MCF 10A (cell line): ENCODE measurements at regions not wholly inside any gene's neighbourhood (a gene's known extent, or its start where the extent isn't known, plus 50 kb on each side); places are given as distances from the start of the nearest gene placed in this dataset.

Experiments
- BruUV-seq: library from RNA; stranded (reverse); fragments of 400-500 nt; replicated peaks from 2 replicates; lab custom pipeline; 2021; lab: Mats Ljungman, UMichigan
- CTCF ChIA-PET: fragments of 300-600 bp; sonication (Branson Sonifier 250); formaldehyde crosslinking; extraction: SDS; loops from one replicate; lab custom pipeline; 2021; ENCODE audit warnings: antibody characterized with exemption, inconsistent platforms; lab: Yijun Ruan, JAX
- POLR2A ChIA-PET: fragments of 300-600, 350-650 bp; sonication (Branson Sonifier 250); formaldehyde crosslinking; extraction: SDS; loops from one replicate; lab custom pipeline; 2020; ENCODE audit warnings: antibody characterized with exemption, inconsistent platforms; lab: Yijun Ruan, JAX
- DNase-seq: peaks from one replicate; pipeline ENCODE4 v3.0.0-alpha.2; 2018; ENCODE audit not compliant: unreplicated experiment
- H3K27ac Mint-ChIP-seq: one replicate; pipeline ENCODE4 v1.8.0; 2022; ENCODE audit warnings: mild to moderate bottlenecking, low read depth, mixed read lengths; ENCODE audit not compliant: unreplicated experiment
- H3K27me3 Mint-ChIP-seq: one replicate; pipeline ENCODE4 v1.8.0; 2022; ENCODE audit warnings: mixed read lengths; ENCODE audit not compliant: insufficient read depth, unreplicated experiment
- H3K36me3 Mint-ChIP-seq: one replicate; pipeline ENCODE4 v1.8.0; 2022; ENCODE audit warnings: mild to moderate bottlenecking, moderate library complexity, mixed read lengths; ENCODE audit not compliant: insufficient read depth, unreplicated experiment
- H3K4me1 Mint-ChIP-seq: one replicate; pipeline ENCODE4 v1.8.0; 2022; ENCODE audit warnings: mixed read lengths; ENCODE audit not compliant: insufficient read depth, unreplicated experiment
- H3K4me3 Mint-ChIP-seq: one replicate; pipeline ENCODE4 v1.8.0; 2022; ENCODE audit warnings: mild to moderate bottlenecking, moderate library complexity, mixed read lengths; ENCODE audit not compliant: unreplicated experiment
- H3K9me3 Mint-ChIP-seq: one replicate; pipeline ENCODE4 v1.8.0; 2022; ENCODE audit warnings: mixed read lengths; ENCODE audit not compliant: unreplicated experiment
- CTCF ChIP-seq: fragments of 200-600 bp; IDR thresholded peaks from one replicate; pipeline ENCODE4 v1.8.0; 2022; ENCODE audit warnings: antibody characterized with exemption, mild to moderate bottlenecking; ENCODE audit not compliant: unreplicated experiment
- intact Hi-C: fragments of 100-400 bp; cut with micrococcal nuclease; formaldehyde crosslinking; loops from 2 replicates; pipeline ENCODE4 v1.14.1; 2022

- H3K9me3 Mint-ChIP-seq: no peaks in the 10 kb centered on the region
- ChIA-PET POLR2A (no interaction called here), CTCF (interaction anchor here (0.6 to 0.7 kb wide), 2 partner anchors 182 to 275 kb away, joined by 3 read pairs; no protein-coding TSS in a partner anchor)
- peaks cover 55% of the 10 kb centered on the region for H3K27me3 Mint-ChIP-seq
- no peak for TF ChIP-seq CTCF
- intact Hi-C loops: loop anchor here (5.0 kb wide), 1 partner anchor 230 kb away; no protein-coding TSS in a partner anchor
- BruUV-seq: no TSS peak
- peak; percentile 26 for DNase-seq
- no peaks in the 10 kb centered on the region for H3K36me3 Mint-ChIP-seq
- H3K4me1 Mint-ChIP-seq: peaks cover 6% of the 10 kb centered on the region
- H3K4me3 Mint-ChIP-seq: no peak overlapping the region
- H3K27ac Mint-ChIP-seq: no peak overlapping the region
Measured at GRCh38 chrX:94057385-94057784, 383.4 kb downstream of the FAM133A start.

GRCh38 chrX:94058728-94059382 lies 384.8 kb downstream of the FAM133A start:
- H3K27ac Mint-ChIP-seq: no peak overlapping the region
- intact Hi-C loops: loop anchor here (1.0 to 5.0 kb wide), 2 partner anchors 185 to 228 kb away; no protein-coding TSS in a partner anchor
- peaks cover 5% of the 10 kb centered on the region for H3K4me1 Mint-ChIP-seq
- peak; percentile 49 for TF ChIP-seq CTCF
- ChIA-PET POLR2A (no interaction called here), CTCF (interaction anchor here (0.7 to 0.9 kb wide), 5 partner anchors 14 to 678 kb away, joined by 3 read pairs; no protein-coding TSS in a partner anchor)
- no peaks in the 10 kb centered on the region for H3K36me3 Mint-ChIP-seq
- peaks cover 53% of the 10 kb centered on the region for H3K27me3 Mint-ChIP-seq
- no peak overlapping the region for H3K4me3 Mint-ChIP-seq
- BruUV-seq: no TSS peak
- DNase-seq: peak; percentile 58
- no peaks in the 10 kb centered on the region for H3K9me3 Mint-ChIP-seq

- Mint-ChIP-seq H3K9me3 (no peaks in the 10 kb centered on the region), H3K4me3 (no peak overlapping the region), H3K27ac (no peak overlapping the region), H3K4me1 (no peaks in the 10 kb centered on the region), H3K27me3 (peaks cover 70% of the 10 kb centered on the region), H3K36me3 (no peaks in the 10 kb centered on the region)
- no peak for DNase-seq
- BruUV-seq: no TSS peak
- ChIA-PET CTCF (no interaction called here), POLR2A (no interaction called here)
- intact Hi-C loops: no loop called here
- no peak for TF ChIP-seq CTCF
Measured at GRCh38 chrX:94065091-94065490, 391.1 kb downstream of the FAM133A start.

- DNase-seq: no peak
- no peaks in the 10 kb centered on the region for H3K36me3 Mint-ChIP-seq
- peaks cover 35% of the 10 kb centered on the region for H3K27me3 Mint-ChIP-seq
- no peak overlapping the region for H3K27ac Mint-ChIP-seq
- ChIA-PET POLR2A (no interaction called here), CTCF (no interaction called here)
- TF ChIP-seq CTCF: no peak
- intact Hi-C loops: no loop called here
- peaks cover 4% of the 10 kb centered on the region for H3K4me1 Mint-ChIP-seq
- no TSS peak for BruUV-seq
- no peak overlapping the region for H3K4me3 Mint-ChIP-seq
- H3K9me3 Mint-ChIP-seq: no peaks in the 10 kb centered on the region
Measured at GRCh38 chrX:94089149-94089548, 415.1 kb downstream of the FAM133A start.
